IMR-90 (cell line): ENCODE measurements at regions not wholly inside any gene's neighbourhood (a gene's known extent, or its start where the extent isn't known, plus 50 kb on each side); places are given as distances from the start of the nearest gene placed in this dataset.

Experiments
- CTCF ChIP-seq: conservative IDR thresholded peaks from 2 replicates; pipeline ENCODE4 v1.5.1; 2012; ENCODE audit warnings: mild to moderate bottlenecking, low read depth, low read length, improper control_type of control experiment
- POLR2A ChIP-seq: IDR thresholded peaks from 2 replicates; pipeline ENCODE4 v1.6.1; 2012; ENCODE audit warnings: mild to moderate bottlenecking, low read depth, low read length

DNA sequence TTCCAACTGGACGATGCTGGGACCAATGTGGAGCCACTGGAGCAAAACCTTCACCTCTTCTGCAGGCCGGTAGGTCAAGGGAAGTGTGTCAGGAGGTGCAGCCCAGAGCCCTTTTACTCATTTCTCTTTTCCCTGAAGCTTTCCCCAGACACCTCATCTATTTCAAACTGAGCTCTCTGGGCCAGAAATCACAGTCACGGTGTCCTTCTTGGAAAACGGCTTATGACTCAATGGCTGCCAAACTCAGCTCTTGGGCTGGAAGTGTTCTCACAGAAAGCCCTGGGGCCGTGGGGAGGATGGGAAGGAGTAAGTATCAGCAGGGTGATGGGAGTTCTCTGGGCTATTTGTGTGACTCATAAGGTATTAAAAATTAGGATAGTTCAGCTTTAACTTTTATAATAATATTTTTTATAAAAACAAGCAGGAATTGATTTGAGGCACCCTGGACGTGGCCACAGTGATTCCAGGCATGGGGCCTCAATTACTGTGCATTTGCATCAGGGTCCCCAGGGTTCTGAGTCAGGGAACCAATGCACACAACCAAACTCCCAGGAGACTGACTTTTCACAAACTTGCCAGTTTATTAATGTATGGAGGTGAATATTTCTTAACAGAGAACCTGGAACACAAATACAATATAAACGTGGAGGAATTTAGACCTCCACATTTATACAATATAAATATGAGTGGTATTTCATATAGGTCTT lies 187.4 kb upstream of the TMEM72 start:
- TF ChIP-seq CTCF, result no peak
- TF ChIP-seq POLR2A, result no peak
